ENCODE measurements at regions not wholly inside any gene's neighbourhood (a gene's known extent, or its start where the extent isn't known, plus 50 kb on each side); places are given as distances from the start of the nearest gene placed in this dataset.

- Histone ChIP-seq H3K9me3 (no peaks in the 10 kb centered on the region), H3K4me1 (peaks cover 0 to 34% (median 12%) of the 10 kb centered on the region in 12 donors), H3K4me3 (no peak overlapping the region), H3K27ac (peak overlapping the region; percentile 31 to 84 (median 62)), H3K27me3 (no peaks in the 10 kb centered on the region), H3K36me3 (no peaks in the 10 kb centered on the region)
- DNase-seq (no peak), ATAC-seq (no peak)
- intact Hi-C loops (cut with DNase I), result loop anchor here in 1 of 10 donors (10.0 kb wide), 1 partner anchor 53 kb away; no protein-coding TSS in a partner anchor
- TF ChIP-seq, protein P1, sequence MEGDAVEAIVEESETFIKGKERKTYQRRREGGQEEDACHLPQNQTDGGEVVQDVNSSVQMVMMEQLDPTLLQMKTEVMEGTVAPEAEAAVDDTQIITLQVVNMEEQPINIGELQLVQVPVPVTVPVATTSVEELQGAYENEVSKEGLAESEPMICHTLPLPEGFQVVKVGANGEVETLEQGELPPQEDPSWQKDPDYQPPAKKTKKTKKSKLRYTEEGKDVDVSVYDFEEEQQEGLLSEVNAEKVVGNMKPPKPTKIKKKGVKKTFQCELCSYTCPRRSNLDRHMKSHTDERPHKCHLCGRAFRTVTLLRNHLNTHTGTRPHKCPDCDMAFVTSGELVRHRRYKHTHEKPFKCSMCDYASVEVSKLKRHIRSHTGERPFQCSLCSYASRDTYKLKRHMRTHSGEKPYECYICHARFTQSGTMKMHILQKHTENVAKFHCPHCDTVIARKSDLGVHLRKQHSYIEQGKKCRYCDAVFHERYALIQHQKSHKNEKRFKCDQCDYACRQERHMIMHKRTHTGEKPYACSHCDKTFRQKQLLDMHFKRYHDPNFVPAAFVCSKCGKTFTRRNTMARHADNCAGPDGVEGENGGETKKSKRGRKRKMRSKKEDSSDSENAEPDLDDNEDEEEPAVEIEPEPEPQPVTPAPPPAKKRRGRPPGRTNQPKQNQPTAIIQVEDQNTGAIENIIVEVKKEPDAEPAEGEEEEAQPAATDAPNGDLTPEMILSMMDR (IDR thresholded peaks at IDR 0.05), result no peak
- no peak for TF ChIP-seq POLR2A (IDR thresholded peaks at IDR 0.05)
- WGBS, 4 donors, result 46 to 53% (median 51%) methylated on average over 6 of the region's 6 CpGs
These were observed 199.5 kb upstream of the DMRT1 start for GRCh38 chr9:642014-642413.

DNA sequence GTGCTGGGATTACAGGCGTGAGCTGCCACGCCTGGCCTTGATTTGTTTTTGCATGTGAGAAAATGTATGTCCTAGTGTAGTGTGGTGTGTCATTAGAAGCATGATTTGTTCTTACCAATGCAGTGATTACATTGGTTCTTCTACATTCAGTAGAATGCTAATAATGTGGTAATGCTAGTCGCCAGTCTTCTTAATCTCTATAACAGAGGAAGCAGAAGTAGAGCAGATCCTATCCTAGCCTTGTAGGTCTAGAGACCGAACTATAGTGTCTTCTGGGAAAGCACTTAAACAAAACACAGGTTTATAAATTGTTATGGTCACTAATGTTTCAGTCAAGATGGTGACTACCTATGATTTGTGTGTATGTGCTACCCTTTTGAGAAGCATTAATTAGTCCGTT is 197.5 kb upstream of the DMRT1 start:
- no peaks in the 10 kb centered on the region for H3K9me3 ChIP-seq
- H3K27ac ChIP-seq, result peak overlapping the region in 6 of 12 donors; percentile 4 to 84 (median 54)
- DNase-seq (no peak), ATAC-seq (no peak)
- H3K36me3 ChIP-seq, result no peaks in the 10 kb centered on the region
- no peak overlapping the region for H3K4me3 ChIP-seq
- peaks cover 0 to 44% (median 12%) of the 10 kb centered on the region in 12 donors for H3K4me1 ChIP-seq
- no peaks in the 10 kb centered on the region for H3K27me3 ChIP-seq
- TF ChIP-seq POLR2A (IDR thresholded peaks at IDR 0.05), result no peak
- TF ChIP-seq, protein P1 (IDR thresholded peaks at IDR 0.05), result no peak
- intact Hi-C loops (cut with DNase I), result loop anchor here in 1 of 10 donors (10.0 kb wide), 1 partner anchor 51 kb away; no protein-coding TSS in a partner anchor
- 87 to 95% (median 93%) methylated on average over 5 of the region's 5 CpGs for WGBS, 4 donors

DNA sequence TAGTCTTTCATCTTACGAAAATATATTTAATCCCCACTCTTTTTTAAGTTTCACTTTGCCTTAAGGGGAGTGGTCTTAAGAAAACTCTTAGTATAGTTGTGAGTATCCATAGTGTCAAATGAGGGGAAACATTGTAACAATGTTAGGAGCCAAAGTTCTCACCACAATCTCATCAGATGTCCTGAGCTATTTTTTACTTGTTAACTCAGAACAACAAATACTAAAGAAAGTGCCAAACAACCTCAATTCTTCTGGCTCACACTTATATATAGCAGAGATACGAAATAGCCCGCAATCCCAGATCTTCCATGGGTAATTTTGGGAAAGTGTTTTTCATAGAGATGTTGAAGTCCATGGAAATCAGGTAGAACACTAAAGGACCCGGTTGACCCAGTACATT is 194.0 kb upstream of the DMRT1 start:
- peak overlapping the region in 10 of 12 donors; percentile 25 to 75 (median 52) for H3K27ac ChIP-seq
- ATAC-seq (peak in 3 of 4 donors; percentile 28 to 47 (median 34)), DNase-seq (no peak)
- H3K4me1 ChIP-seq, result peaks cover 8 to 58% (median 27%) of the 10 kb centered on the region in 12 donors
- H3K36me3 ChIP-seq, result no peaks in the 10 kb centered on the region
- H3K27me3 ChIP-seq, result no peaks in the 10 kb centered on the region
- no peaks in the 10 kb centered on the region for H3K9me3 ChIP-seq
- no peak for TF ChIP-seq POLR2A (IDR thresholded peaks at IDR 0.05)
- TF ChIP-seq, protein P1 (IDR thresholded peaks at IDR 0.05), result no peak
- WGBS, 4 donors, result 60 to 70% (median 68%) methylated on average over 4 of the region's 4 CpGs
- intact Hi-C loops (cut with DNase I), result loop anchor here in 1 of 10 donors (10.0 kb wide), 1 partner anchor 47 kb away; no protein-coding TSS in a partner anchor
- H3K4me3 ChIP-seq, result no peak overlapping the region

DNA sequence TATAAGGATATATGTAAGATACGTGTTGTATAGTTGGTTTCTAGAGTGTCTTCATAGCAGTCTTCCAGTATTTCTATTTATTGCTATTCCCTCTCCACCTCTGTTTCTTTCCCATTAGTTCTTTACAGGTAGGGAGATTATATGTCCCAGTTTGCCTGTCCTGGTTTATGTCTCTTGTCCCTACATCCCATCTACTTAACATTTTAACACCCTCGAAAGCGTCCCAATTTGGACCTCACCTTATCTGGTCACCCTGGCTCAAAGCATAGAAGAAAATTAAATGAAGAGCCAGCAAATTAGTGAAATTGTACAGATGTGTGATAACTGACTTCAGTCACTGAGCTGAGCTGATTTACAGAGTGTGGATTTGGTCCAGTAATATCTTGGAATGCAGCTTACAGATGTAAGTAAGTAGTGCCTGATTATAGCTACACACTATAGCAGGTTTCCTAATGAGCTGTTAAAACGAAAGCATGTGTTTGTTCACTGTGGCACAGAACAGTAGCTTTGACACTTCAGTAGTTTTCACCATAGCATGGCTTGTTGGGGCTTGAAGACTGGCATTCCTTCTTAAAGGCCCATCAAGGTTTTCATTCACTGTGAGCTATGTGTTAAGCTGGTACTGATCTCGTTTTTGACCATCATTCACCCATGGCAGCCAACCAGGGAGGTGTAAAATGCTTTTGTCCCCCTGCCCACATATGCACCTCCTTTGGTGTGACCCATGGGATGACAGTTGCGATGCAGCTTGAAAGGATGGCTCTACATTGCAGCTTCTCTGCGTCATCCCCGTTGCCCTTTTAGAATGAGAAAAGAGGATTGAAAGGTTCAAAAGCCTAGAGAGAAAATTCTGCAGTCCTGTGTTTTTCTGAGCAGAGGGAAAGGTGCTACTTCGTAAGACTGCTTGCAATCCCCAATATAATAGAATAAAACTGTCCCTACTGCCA is 192.1 kb upstream of the DMRT1 start:
- ATAC-seq (peak in 3 of 4 donors; percentile 21 to 48 (median 31)), DNase-seq (no peak)
- 56 to 63% (median 57%) methylated on average over 9 of the region's 9 CpGs for WGBS, 4 donors
- H3K27ac ChIP-seq, result peak overlapping the region; percentile 10 to 75 (median 56)
- H3K36me3 ChIP-seq, result no peaks in the 10 kb centered on the region
- peaks cover 8 to 69% (median 42%) of the 10 kb centered on the region in 12 donors for H3K4me1 ChIP-seq
- TF ChIP-seq POLR2A (IDR thresholded peaks at IDR 0.05), result no peak
- TF ChIP-seq, protein P1 (IDR thresholded peaks at IDR 0.05), result no peak
- intact Hi-C loops (cut with DNase I), result loop anchor here in 3 of 10 donors (5.0 to 10.0 kb wide), 3 partner anchors 43 to 93 kb away; no protein-coding TSS in a partner anchor
- no peaks in the 10 kb centered on the region for H3K27me3 ChIP-seq
- no peak overlapping the region for H3K4me3 ChIP-seq
- no peaks in the 10 kb centered on the region for H3K9me3 ChIP-seq

All from heart left ventricle (tissue), 16 donors.